IPS-NIHi7 (cell line): ENCODE measurements at regions not wholly inside any gene's neighbourhood (a gene's known extent, or its start where the extent isn't known, plus 50 kb on each side); places are given as distances from the start of the nearest gene placed in this dataset.
"Not testable (repeated sequence)": the region's sequence is repeated elsewhere in the genome, so short reads cannot be mapped to it uniquely, and the experiment has no call there.

ENCODE experiments used
- DNase-seq: peaks from one replicate; pipeline ENCODE4 v3.0.0; 2012; ENCODE audit warnings: mixed read lengths; ENCODE audit errors: extremely low spot score

DNA sequence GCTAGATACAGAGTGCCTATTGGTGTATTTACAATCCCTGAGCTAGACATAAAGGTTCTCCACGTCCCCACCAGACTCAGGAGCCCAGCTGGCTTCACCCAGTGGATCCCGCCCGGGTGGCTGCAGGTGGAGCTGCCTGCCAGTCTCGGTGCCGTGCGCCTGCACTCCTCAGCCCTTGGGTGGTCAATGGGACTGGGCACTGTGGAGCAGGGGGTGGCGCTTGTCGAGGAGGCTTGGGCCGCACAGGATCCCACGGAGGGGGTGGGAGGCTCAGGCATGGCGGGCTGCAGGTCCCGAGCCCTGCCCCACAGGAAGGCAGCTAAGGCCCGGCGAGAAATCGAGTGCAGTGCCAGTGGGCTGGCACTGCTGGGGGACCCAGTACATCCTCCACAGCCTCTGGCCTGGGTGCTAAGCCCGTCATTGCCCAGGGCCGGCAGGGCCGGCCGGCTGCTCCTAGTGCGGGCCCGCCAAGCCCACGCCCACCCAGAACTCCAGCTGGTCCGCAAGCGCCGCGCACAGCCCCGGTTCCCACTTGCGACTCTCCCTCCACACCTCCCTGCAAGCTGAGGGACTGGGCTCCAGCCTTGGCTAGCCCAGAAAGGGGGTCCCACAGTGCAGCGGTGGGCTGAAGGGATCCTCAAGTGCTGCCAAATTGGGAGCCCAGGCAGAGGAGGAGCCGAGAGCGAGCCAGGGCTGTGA lies 554.6 kb upstream of the LUZP2 start:
- DNase-seq = not testable (repeated sequence)

DNA sequence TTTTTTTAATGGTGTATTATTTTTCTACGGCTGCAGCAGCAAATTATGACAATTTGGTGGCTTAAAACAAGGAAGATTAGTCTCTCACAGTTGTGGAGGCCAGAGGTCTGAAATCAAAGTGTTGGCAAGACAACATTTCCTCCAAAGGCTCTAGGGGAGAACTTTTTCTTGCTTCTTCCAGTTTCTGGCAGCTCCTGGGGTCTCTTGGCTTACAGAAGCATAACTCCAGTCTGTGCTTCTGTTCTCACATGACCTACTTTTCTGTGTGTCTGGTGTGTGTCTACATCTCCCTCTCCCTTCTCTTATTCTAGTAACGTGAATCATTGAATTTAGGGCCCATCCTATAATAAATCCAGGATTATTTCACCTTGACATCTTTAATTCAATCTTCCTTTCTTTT lies 551.9 kb upstream of the LUZP2 start:
- DNase-seq = no peak

DNA sequence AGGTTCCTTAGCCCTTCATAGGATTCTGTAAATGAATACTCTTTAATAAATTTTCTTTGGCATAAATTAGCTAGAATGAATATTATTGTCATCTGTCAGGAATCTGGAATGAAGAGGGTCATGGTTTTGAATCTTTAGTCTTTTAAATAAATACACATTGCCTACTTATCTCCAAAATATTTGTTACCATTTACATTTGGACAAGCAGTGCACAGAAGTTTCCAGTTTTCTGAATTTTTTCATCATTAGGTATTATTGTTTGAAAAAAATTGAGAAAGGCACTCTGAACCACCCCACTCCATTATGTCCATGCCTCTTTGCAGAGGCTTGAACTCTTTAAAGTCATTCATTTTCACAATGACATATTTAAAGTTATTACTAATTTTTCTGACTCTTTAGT lies 549.0 kb upstream of the LUZP2 start:
- DNase-seq = no peak

DNA sequence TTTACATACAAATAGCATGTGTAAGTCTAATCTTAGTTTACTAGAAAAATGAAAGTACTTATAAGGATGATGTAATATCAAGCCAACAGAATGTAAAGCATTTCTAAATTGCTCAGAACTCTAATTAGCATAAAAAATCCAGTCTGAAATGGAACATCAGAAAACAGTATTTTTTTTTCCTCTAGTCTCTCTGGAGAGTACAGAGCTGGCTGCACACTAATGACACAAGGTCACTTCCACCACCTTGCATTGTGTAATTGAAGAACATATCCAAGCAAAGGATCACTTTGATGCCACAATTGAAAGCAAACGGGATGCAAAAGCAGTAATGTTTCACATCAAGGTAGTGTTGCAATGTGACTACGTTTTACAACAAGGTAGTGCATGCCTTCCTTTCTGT lies 548.0 kb upstream of the LUZP2 start:
- DNase-seq = no peak

DNA sequence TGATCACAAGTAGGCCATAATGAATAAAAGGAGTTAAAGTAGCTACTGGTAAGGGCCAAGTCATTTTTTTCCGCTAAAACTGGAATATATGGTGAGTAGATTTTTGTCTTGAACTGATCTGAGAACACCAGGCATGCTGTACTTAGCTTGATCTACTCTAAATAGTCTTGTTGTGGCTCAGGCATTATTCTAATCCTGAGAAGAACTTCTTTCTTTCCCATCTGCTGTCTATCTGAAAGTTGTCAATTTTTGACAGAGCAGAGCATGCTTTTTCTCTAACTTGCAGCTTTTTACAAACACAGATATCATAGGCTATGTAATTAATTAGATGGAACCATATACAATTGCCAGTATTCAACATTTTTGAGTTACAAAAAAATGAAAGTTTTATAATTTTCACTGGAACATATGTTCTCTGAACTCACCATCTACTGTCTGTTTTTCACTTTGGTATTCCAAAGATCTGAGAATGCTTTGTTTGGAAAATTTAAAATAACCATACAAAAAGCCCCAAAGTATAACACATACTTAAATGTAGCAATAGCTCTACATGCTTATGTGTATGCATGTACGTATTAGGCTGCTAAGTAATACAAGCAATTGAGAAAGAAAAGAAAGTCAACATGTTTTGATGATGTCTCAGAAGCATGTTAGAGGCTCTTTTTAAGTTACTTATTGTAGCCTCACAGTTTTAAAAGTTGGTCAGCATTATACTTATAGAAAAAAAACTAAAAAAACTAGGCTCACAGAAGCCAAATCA lies 542.7 kb upstream of the LUZP2 start:
- no peak for DNase-seq

DNA sequence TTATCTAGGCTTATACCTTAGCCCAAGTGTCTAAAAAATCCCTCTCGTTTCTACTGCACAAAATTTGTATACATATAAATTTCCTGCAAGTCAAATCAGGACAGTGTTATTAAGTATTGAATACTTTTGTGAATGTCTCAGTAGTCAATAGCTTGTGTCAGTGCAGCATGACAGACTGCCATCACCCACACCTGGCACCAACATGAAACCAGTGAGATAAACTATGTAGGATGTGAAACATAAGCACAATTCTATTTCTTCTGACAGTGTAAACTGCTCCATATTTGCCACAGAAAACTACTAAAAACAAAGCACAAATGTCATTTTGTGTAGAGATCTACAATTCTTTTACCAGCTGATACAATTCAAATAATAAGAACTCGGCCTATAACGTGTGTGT lies 542.1 kb upstream of the LUZP2 start:
- no peak for DNase-seq

DNA sequence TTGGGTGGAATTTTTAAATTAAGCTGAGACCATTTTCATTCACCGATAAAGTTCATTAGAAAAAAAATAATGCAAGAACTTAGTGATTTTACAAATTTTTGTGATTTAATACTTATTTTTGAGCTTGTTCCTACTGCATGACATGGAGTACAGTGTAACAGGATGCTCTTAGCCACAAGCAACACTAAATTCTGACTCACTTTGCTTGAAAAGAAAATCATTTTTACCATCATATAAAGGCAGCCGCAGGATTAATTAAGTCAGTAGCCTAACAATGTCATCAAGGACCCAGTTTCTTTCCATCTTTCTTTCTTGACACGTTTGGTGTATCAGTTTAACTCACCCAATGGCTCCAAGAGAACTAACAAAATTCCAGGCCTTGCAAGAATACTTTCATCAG lies 540.3 kb upstream of the LUZP2 start:
- no peak for DNase-seq

DNA sequence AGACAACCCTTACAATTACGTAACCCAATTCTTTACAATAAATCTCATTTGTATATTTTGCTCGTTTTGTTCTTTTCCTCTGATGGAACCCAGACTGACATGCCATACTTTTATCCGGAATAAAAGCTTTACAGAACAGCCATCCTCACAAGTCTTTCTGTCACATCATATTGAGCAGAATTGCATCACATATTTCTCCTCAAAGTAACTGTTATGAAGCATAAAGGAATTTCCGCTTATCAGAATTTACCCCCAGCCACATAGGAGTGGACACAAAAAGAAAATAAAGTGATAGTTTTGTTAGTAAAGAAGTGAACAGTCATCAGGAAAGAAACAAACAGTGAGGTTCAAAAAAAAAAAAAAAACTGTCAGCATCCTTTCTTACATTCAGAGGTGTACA lies 539.5 kb upstream of the LUZP2 start:
- DNase-seq = no peak

DNA sequence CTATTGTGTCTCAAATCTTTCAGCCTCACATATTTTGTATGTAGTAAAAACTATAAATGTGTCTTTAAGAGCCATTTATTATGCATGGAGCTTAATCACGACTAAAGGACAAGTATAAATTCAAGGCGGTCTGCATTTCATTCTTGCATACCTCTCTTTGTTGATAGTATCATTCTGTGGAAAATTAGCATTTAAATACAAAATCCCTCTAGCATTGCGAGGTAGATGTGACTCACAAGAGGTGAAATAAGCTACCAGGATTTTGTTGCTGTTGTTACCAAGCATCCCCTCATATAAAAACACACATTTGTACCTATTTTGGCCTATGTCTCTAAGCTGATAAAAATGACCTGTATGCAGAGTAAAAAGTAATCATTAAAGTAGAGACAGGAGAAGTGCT lies 537.4 kb upstream of the LUZP2 start:
- DNase-seq = no peak

DNA sequence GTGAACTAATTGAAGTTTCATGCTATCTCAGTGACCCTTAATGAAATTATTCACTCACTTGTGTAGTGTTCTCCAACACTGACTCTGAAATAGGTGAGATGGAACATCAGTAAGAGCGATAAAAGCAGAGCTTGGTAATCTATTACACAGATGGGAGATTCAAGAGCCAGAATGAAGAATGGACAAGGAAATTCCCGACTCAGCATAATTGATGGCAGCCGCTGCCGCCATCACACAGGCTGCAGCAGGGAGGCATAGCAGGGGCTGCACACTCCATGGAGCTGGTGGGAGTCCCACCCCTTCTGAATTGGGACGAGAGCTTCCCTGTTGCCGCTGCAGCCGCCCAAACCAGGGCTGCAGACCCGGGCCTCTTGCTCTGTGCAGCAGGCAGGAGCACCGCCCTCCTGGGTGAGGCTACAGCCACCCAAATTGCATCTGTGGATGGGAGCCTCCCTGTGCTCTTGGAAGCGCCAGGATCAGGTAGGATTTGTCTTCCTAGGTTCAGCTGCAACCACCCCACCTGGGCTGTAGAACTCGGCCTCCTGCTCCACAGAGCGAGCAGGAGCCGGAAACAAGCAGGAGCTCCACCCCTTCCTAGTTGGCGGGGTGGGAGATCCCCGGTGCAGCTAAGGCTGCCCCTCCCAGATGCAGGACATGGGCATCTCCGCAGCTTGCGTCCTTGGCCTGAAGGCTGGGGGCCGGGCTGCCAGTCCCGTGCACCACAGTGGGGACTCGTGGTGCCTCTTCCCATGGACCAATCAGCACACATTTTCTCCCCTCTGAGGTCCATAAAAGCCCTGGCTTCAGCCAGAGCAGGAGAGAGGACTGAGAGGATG lies 535.1 kb upstream of the LUZP2 start:
- DNase-seq = no peak

DNA sequence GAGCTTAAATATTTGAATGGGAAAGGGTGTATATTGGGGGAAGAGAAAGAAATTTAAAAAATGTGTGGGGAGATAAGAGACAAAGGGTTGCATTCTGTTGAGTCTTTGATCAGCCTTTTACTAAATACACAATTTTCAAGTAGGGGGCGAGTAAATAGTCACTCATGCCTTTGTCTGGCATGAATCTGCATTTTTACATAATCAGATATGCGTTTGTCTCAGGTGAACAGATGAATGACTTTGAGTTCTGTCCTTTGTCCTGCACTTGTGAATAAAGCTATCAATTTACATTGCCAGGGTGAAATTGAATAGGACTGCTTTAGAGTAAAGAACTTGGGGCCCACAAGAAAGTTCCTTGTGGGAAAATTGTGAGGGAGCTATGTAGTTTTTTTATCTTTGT lies 523.6 kb upstream of the LUZP2 start:
- no peak for DNase-seq

DNA sequence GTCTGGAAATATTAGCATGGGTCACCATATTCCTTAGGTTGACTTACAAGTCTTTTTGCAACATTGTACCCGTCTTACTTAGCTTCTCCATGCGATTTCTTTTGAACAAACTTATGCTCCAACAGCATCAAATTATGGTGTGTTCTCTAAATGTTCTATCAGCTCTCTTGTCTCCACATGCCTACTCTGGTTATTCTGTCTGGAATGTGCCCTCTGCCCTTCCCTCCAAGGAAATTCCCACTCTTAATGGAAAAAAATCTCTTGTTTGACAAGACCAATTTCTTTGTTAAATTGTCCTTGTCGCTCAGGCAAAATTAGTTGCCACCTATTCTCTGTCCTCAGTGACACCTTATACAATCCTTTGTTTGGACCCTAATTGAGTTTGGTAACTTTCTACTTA lies 522.8 kb upstream of the LUZP2 start:
- DNase-seq = no peak

DNA sequence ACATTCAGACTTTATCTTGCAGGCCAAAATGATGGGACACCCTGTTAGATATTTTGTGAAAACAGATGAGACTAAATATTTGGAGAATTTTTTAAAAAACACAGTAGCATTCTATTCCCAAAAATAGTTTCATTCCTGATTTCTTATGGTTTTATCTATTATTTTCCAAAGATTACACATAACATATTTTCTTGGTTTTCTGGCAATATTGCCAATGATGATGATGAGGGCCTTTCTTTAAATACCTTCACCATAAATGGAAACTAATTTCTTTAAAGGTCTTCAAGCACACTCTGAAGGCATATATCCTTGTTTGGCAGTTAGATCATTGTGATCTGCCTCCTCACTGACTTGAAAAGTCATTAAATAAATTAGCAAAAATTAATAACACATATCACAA lies 522.3 kb upstream of the LUZP2 start:
- DNase-seq = no peak

DNA sequence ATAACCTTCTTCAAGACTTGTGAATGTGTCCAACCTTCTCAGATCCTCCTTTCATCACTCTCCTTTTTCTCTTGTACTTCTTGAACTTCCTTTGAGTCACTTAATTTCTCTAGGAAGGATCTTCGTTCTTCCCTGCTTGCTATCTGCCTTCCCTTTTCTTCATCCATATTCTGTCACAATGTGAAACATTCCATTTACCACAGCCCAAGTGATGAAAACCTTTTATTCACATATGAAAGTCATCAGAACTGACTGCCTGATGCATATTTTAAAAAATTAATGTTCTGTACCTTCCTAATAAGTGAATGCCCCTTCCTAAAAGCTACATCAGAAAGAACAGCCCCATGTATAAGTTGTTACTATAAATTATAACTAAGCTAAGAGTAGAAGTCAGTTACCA lies 520.4 kb upstream of the LUZP2 start:
- DNase-seq = no peak

DNA sequence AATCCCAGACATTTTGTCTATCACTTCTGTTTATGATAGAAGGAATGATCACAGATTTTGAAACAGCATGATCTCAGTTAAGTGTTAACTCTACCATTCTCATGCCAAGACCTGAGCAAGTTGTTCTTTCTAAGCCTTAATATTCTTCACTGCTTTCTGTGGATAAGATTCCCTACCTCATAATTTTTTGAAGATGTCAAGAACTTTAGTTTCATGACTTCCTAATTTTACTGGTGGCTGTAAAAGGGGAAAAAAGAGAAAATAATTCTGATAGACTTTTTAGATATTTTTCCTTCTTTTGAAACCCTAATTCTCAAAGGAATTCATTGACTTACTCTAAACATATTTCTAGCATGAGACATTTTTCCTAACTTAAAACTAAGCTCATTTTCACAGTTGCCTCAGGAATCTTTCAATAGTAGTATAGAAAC lies 520.0 kb upstream of the LUZP2 start:
- DNase-seq = no peak

DNA sequence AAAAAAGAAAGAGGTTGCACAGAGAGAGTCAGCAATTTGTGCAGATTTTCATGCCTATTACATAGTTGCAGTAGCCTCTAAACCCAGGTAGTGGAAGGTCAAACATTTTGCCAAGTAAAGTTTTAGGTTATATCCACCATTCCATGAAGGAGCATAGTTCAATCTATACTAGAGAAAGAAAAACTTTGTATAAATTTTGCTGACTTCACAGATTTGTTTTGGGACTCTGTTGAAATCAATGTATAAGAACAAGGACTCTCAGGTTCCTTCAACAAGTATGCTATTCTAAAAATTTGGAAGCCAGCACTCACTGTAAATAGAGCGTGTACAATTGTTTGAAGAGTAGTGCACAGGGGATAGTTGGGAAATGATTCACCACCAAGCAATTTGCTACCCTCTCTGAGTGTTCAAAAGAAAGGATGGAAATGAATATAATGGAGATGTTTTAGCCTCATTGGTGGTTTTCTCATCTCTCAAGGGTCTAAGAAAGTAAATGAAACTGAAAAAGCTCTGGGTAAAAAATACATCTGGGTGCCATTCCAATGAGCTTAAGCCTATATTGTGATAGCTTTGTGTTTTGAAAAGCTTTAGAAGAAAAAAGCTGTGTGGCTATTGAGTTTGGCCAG lies 508.4 kb upstream of the LUZP2 start:
- DNase-seq = no peak

DNA sequence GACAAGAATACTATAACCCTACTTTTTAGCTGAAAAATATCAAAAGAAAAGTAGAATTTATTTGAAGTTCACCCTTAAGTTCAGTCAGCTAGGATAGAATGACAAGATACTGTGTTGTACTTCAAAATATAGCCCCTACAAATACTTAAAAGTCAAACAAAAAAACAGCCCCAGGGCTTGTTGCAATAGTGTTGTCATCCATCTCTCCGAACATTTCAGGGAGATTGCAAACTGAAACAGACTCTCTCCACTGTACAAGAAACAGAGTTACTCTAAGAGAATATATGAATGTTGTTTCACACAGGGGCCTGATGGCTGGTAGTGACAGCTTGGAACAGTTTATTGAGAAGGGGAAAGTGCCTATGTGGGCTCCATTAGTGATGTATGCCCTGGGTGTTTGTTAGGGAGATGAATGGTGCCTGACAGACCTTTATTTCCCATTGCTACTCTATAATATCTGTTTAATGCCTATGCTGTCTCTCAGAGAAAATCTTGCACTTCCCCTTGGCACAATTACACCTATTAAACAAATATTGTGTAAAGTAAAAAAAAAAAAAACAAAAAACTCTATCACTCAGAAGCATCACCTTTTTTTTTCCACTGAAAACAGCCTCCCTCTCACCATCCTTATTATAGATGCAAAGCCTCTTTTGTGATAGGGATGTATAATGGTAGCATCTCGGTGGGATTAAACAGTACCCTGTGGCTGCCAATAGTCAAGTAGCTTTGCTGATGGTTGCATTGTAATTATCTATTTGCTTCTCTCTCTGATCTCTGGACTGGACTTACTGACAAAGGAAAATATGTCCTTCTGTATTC lies 506.3 kb upstream of the LUZP2 start:
- no peak for DNase-seq

DNA sequence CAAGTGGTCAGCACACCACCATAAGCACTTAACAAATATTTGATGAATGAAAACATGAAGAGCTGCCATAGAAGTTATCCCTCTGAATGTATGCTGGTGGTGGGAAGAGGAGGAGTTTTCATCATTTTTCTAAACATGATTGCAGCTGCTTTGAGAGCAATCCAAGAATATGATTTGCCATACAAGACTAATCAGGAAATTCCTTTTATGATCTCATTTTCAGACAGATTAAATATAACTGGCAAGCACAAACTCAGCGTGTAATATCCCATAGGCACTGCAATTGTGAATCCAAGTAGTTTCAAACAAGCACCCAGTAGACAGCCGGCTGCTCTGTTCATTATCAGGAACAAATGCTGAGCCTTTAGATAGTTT lies 505.7 kb upstream of the LUZP2 start:
- no peak for DNase-seq

DNA sequence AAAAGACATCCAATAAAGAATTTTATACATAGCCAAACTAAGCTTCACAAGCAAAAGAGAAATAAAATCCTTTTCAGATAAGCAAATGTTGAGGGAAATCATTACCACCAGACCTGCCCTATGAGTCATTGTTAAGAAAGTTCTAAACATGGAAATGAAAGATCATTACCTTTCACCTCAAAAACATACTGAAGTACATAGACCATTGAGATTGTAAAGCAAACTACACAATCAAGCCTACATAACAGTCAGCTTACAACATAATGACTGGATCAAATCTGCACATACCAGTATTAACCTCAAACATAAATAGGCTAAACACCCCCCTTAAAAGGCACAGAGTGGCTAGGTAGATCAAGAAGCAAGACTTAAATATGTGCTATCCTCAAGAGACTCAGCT lies 501.0 kb upstream of the LUZP2 start:
- no peak for DNase-seq

DNA sequence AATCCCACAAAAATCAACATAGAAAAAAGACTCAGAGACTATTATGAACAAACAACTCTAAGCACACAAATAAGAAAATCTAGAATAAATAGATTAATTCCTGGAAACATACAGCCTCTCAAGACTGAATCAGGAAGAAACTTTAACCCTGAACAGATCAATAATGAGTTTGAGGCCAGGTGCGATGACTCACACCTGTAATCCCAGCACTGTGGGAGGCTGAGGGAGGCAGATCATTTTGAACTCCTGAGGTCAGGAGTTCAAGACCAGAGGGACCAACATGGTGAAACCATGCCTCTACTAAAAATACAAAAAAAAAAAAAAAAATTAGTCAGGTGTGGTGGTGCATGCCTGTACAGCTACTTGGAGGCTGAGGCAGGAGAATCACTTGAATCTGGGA lies 499.5 kb upstream of the LUZP2 start:
- no peak for DNase-seq

DNA sequence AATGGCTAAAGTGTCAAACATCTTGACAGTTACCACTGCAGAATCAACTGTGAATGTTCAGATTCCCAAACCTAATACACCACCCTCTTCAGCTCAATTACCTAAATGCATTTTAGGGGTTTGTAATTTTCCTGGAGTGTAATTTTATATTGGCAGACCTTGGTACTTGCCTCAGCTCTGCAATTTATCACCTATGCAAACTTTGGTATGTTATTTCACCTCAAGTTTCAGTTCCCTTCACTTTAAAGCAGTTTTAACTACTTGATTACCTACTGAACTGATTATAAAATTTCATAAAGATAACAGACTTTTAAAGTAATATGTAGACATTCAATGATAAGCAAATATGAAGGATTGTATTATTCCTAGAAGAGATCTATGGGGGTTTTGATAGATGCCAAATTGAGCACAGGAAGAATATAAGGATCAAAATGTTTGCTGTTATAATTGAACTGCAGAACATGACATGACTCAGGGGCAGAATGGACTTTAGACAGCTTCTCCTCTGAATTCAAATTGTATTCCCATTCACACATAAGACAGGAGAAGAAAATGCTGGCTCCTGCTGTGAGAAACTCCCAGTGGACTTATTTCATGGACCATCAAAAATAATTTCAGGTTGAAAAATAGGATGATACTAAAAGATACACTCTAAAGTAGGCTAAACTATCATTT lies 491.5 kb upstream of the LUZP2 start:
- DNase-seq = no peak
